ENCODE measurements at regions not wholly inside any gene's neighbourhood (a gene's known extent, or its start where the extent isn't known, plus 50 kb on each side); places are given as distances from the start of the nearest gene placed in this dataset.

DNA sequence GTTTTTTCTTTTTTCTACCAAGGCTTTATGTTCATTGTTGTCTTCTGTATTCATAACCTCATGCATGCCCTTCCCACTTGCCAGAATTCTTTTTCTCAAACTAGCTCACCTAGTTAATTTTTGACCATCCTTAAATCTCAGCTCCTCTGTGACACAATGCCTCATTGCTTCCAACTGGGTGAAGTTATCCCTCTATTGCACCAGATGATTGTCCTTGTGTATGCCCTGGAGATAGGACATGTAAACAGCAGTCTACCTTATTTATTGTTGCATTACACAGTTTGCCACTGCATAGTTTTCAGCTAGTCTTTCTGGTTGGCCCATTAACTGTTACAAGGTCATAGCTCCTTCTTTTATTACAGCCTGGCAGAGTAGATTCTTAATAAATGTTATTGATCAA is 763.1 kb upstream of the COBL start:
- CTCF ChIA-PET: no interaction called here
- Histone ChIP-seq H3K4me3 (ENCODE audit: control insufficient read depth in 1 of 7, extremely low read depth in 1 of 7, insufficient read depth in 4 of 7, low read depth in 2 of 7, low read length in 6 of 7) (no peak overlapping the region), H3K27me3 (replicated peaks in 2 of 5; ENCODE audit: control insufficient read depth in 4 of 5, insufficient read depth in 5 of 5, low read length in 4 of 5) (no peaks in the 10 kb centered on the region), H3K36me3 (ENCODE audit: control insufficient read depth in 4 of 4, insufficient read depth in 4 of 4, low read length in 3 of 4) (no peaks in the 10 kb centered on the region), H3K27ac (ENCODE audit: insufficient read depth in 1 of 2, low read depth in 1 of 2, low read length in 2 of 2, poor library complexity in 1 of 2, severe bottlenecking in 2 of 2) (no peak overlapping the region), H3K4me1 (ENCODE audit: control extremely low read depth in 1 of 4, control insufficient read depth in 4 of 4, insufficient read depth in 4 of 4, low read length in 3 of 4) (no peaks in the 10 kb centered on the region), H3K9me3 (ENCODE audit: control extremely low read depth in 1 of 5, control insufficient read depth in 4 of 5, insufficient read depth in 2 of 5, low read depth in 1 of 5, low read length in 4 of 5) (no peaks in the 10 kb centered on the region)
- no peak for DNase-seq
- POLR2A ChIA-PET: no interaction called here

- Histone ChIP-seq H3K9me3 (ENCODE audit: control extremely low read depth in 1 of 5, control insufficient read depth in 4 of 5, insufficient read depth in 2 of 5, low read depth in 1 of 5, low read length in 4 of 5) (no peaks in the 10 kb centered on the region), H3K4me1 (ENCODE audit: control extremely low read depth in 1 of 4, control insufficient read depth in 4 of 4, insufficient read depth in 4 of 4, low read length in 3 of 4) (no peaks in the 10 kb centered on the region), H3K36me3 (ENCODE audit: control insufficient read depth in 4 of 4, insufficient read depth in 4 of 4, low read length in 3 of 4) (no peaks in the 10 kb centered on the region), H3K4me3 (ENCODE audit: control insufficient read depth in 1 of 7, extremely low read depth in 1 of 7, insufficient read depth in 4 of 7, low read depth in 2 of 7, low read length in 6 of 7) (no peak overlapping the region), H3K27me3 (replicated peaks in 2 of 5; ENCODE audit: control insufficient read depth in 4 of 5, insufficient read depth in 5 of 5, low read length in 4 of 5) (no peaks in the 10 kb centered on the region), H3K27ac (ENCODE audit: insufficient read depth in 1 of 2, low read depth in 1 of 2, low read length in 2 of 2, poor library complexity in 1 of 2, severe bottlenecking in 2 of 2) (no peak overlapping the region)
- POLR2A ChIA-PET: interaction anchor here (0.8 kb wide), 1 partner anchor 1607 kb away, joined by 3 read pairs; no protein-coding TSS in a partner anchor
- DNase-seq: no peak
- CTCF ChIA-PET: no interaction called here
- 67% methylated on average over 1 of the region's 2 CpGs for WGBS (ENCODE audit: insufficient coverage)
These were observed 761.0 kb upstream of the COBL start for GRCh38 chr7:52077571-52077970.

DNA sequence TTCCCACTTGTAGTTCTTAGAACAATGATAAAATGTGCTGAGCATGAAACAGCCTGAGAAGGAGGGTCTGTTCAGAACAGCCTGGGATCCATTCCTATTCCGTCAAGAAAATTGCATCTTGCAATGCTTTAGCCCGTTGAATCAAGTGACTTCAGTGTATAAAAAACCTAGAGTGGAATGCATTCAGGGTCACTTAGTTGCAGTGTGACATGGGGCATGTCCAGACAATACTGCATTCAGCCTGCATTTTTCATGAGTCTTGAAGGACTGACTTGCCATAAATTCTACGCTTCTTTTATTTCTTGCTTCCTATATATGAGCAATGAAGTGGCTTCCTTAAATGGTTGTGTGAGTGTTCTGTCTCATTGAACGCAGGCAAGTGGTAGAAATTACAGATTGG is 758.3 kb upstream of the COBL start:
- POLR2A ChIA-PET: no interaction called here
- Histone ChIP-seq H3K4me1 (ENCODE audit: control extremely low read depth in 1 of 4, control insufficient read depth in 4 of 4, insufficient read depth in 4 of 4, low read length in 3 of 4) (no peaks in the 10 kb centered on the region), H3K9me3 (ENCODE audit: control extremely low read depth in 1 of 5, control insufficient read depth in 4 of 5, insufficient read depth in 2 of 5, low read depth in 1 of 5, low read length in 4 of 5) (no peaks in the 10 kb centered on the region), H3K36me3 (ENCODE audit: control insufficient read depth in 4 of 4, insufficient read depth in 4 of 4, low read length in 3 of 4) (no peaks in the 10 kb centered on the region), H3K27ac (ENCODE audit: insufficient read depth in 1 of 2, low read depth in 1 of 2, low read length in 2 of 2, poor library complexity in 1 of 2, severe bottlenecking in 2 of 2) (no peak overlapping the region), H3K27me3 (replicated peaks in 2 of 5; ENCODE audit: control insufficient read depth in 4 of 5, insufficient read depth in 5 of 5, low read length in 4 of 5) (no peaks in the 10 kb centered on the region), H3K4me3 (ENCODE audit: control insufficient read depth in 1 of 7, extremely low read depth in 1 of 7, insufficient read depth in 4 of 7, low read depth in 2 of 7, low read length in 6 of 7) (no peak overlapping the region)
- DNase-seq: no peak
- CTCF ChIA-PET: no interaction called here
- WGBS (ENCODE audit: insufficient coverage): 96% methylated on average over 2 of the region's 4 CpGs

DNA sequence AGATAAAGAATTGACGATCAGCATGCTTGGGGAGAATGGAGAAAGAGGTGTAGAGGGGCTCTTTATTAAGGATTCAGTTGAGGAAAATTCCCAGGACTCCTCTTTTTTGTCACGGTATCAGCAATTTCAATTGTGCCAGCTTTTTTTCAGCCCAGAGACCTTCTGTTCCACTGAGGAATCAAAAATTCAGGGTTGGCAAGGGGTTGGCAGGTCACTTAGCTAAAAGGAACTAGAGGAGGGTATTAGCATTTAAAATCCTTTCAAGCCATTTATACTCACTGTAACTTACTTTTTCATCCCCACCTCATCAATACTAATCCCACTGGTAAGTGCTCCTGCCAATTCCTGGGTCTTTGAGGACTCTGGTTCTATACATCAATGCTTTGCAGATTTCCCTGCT is 757.5 kb upstream of the COBL start:
- Histone ChIP-seq H3K36me3 (ENCODE audit: control insufficient read depth in 4 of 4, insufficient read depth in 4 of 4, low read length in 3 of 4) (no peaks in the 10 kb centered on the region), H3K4me1 (ENCODE audit: control extremely low read depth in 1 of 4, control insufficient read depth in 4 of 4, insufficient read depth in 4 of 4, low read length in 3 of 4) (no peaks in the 10 kb centered on the region), H3K27ac (ENCODE audit: insufficient read depth in 1 of 2, low read depth in 1 of 2, low read length in 2 of 2, poor library complexity in 1 of 2, severe bottlenecking in 2 of 2) (no peak overlapping the region), H3K27me3 (replicated peaks in 2 of 5; ENCODE audit: control insufficient read depth in 4 of 5, insufficient read depth in 5 of 5, low read length in 4 of 5) (no peaks in the 10 kb centered on the region), H3K4me3 (ENCODE audit: control insufficient read depth in 1 of 7, extremely low read depth in 1 of 7, insufficient read depth in 4 of 7, low read depth in 2 of 7, low read length in 6 of 7) (no peak overlapping the region), H3K9me3 (ENCODE audit: control extremely low read depth in 1 of 5, control insufficient read depth in 4 of 5, insufficient read depth in 2 of 5, low read depth in 1 of 5, low read length in 4 of 5) (no peaks in the 10 kb centered on the region)
- ChIA-PET CTCF (no interaction called here), POLR2A (no interaction called here)
- WGBS (ENCODE audit: insufficient coverage): 89% methylated on average over 2 of the region's 2 CpGs
- DNase-seq: no peak

GRCh38 chr7:52071744-52072143 is 755.1 kb upstream of the COBL start:
- Histone ChIP-seq H3K27ac (ENCODE audit: insufficient read depth in 1 of 2, low read depth in 1 of 2, low read length in 2 of 2, poor library complexity in 1 of 2, severe bottlenecking in 2 of 2) (no peak overlapping the region), H3K4me1 (ENCODE audit: control extremely low read depth in 1 of 4, control insufficient read depth in 4 of 4, insufficient read depth in 4 of 4, low read length in 3 of 4) (no peaks in the 10 kb centered on the region), H3K9me3 (ENCODE audit: control extremely low read depth in 1 of 5, control insufficient read depth in 4 of 5, insufficient read depth in 2 of 5, low read depth in 1 of 5, low read length in 4 of 5) (no peaks in the 10 kb centered on the region), H3K36me3 (ENCODE audit: control insufficient read depth in 4 of 4, insufficient read depth in 4 of 4, low read length in 3 of 4) (no peaks in the 10 kb centered on the region), H3K4me3 (ENCODE audit: control insufficient read depth in 1 of 7, extremely low read depth in 1 of 7, insufficient read depth in 4 of 7, low read depth in 2 of 7, low read length in 6 of 7) (no peak overlapping the region), H3K27me3 (replicated peaks in 2 of 5; ENCODE audit: control insufficient read depth in 4 of 5, insufficient read depth in 5 of 5, low read length in 4 of 5) (no peaks in the 10 kb centered on the region)
- ChIA-PET CTCF (no interaction called here), POLR2A (no interaction called here)
- DNase-seq: no peak
- 100% methylated on average over 1 of the region's 1 CpG for WGBS (ENCODE audit: insufficient coverage)

DNA sequence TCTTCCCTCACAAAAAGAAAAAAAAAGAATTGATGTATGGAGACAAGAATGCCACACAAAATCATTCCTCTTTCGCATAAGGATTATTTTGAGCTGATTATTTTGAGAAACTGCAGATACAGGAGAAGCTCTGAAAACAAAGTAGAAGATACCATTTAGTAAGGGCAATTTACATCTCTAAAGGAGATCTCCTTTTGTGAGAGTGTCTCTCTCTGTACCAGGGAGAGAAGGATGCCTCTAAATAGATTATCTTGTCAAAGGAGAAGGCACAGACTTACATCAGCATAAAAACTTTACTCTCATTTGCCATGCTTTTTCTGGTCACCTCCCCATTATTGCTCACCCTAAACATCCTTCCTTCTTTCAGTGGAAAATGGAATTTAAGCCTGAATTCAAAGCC is 747.9 kb upstream of the COBL start:
- DNase-seq: no peak
- Histone ChIP-seq H3K9me3 (ENCODE audit: control extremely low read depth in 1 of 5, control insufficient read depth in 4 of 5, insufficient read depth in 2 of 5, low read depth in 1 of 5, low read length in 4 of 5) (no peaks in the 10 kb centered on the region), H3K4me3 (ENCODE audit: control insufficient read depth in 1 of 7, extremely low read depth in 1 of 7, insufficient read depth in 4 of 7, low read depth in 2 of 7, low read length in 6 of 7) (no peak overlapping the region), H3K27ac (ENCODE audit: insufficient read depth in 1 of 2, low read depth in 1 of 2, low read length in 2 of 2, poor library complexity in 1 of 2, severe bottlenecking in 2 of 2) (no peak overlapping the region), H3K36me3 (ENCODE audit: control insufficient read depth in 4 of 4, insufficient read depth in 4 of 4, low read length in 3 of 4) (no peaks in the 10 kb centered on the region), H3K27me3 (replicated peaks in 2 of 5; ENCODE audit: control insufficient read depth in 4 of 5, insufficient read depth in 5 of 5, low read length in 4 of 5) (no peaks in the 10 kb centered on the region), H3K4me1 (ENCODE audit: control extremely low read depth in 1 of 4, control insufficient read depth in 4 of 4, insufficient read depth in 4 of 4, low read length in 3 of 4) (no peaks in the 10 kb centered on the region)
- no CpG with 5 or more reads among the region's 1 CpG for WGBS (ENCODE audit: insufficient coverage)
- CTCF ChIA-PET: no interaction called here
- POLR2A ChIA-PET: no interaction called here

GRCh38 chr7:52061666-52062065 is 745.1 kb upstream of the COBL start:
- no peaks in the 10 kb centered on the region for H3K36me3 ChIP-seq (ENCODE audit: control insufficient read depth in 4 of 4, insufficient read depth in 4 of 4, low read length in 3 of 4)
- no peak overlapping the region for H3K27ac ChIP-seq (ENCODE audit: insufficient read depth in 1 of 2, low read depth in 1 of 2, low read length in 2 of 2, poor library complexity in 1 of 2, severe bottlenecking in 2 of 2)
- 67% methylated on average over 1 of the region's 2 CpGs for WGBS (ENCODE audit: insufficient coverage)
- ChIA-PET POLR2A (no interaction called here), CTCF (no interaction called here)
- no peaks in the 10 kb centered on the region for H3K27me3 ChIP-seq (replicated peaks in 2 of 5; ENCODE audit: control insufficient read depth in 4 of 5, insufficient read depth in 5 of 5, low read length in 4 of 5)
- no peak for DNase-seq
- no peak overlapping the region for H3K4me3 ChIP-seq (ENCODE audit: control insufficient read depth in 1 of 7, extremely low read depth in 1 of 7, insufficient read depth in 4 of 7, low read depth in 2 of 7, low read length in 6 of 7)
- H3K9me3 ChIP-seq (ENCODE audit: control extremely low read depth in 1 of 5, control insufficient read depth in 4 of 5, insufficient read depth in 2 of 5, low read depth in 1 of 5, low read length in 4 of 5): no peaks in the 10 kb centered on the region
- H3K4me1 ChIP-seq (ENCODE audit: control extremely low read depth in 1 of 4, control insufficient read depth in 4 of 4, insufficient read depth in 4 of 4, low read length in 3 of 4): no peaks in the 10 kb centered on the region

DNA sequence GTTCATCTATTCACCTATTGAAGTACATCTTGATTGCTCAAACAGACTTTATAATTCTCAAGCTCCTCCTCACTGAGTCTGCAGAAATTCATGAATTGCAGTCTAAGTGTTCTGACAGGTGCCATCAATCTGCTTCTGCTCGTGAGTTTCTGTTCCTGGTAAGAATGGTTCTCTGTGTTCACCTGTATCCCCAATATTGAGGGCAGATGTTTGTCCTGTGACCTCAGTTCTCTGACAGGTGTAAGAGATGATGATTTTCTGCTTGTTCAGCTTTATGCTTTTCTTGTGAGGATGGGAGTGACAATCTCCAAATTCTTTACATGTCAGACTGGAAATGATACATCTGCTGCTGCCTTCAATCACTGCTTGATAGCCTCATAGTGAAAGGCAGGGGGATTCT is 736.9 kb upstream of the COBL start:
- Histone ChIP-seq H3K4me1 (ENCODE audit: control extremely low read depth in 1 of 4, control insufficient read depth in 4 of 4, insufficient read depth in 4 of 4, low read length in 3 of 4) (no peaks in the 10 kb centered on the region), H3K4me3 (ENCODE audit: control insufficient read depth in 1 of 7, extremely low read depth in 1 of 7, insufficient read depth in 4 of 7, low read depth in 2 of 7, low read length in 6 of 7) (no peak overlapping the region), H3K27me3 (replicated peaks in 2 of 5; ENCODE audit: control insufficient read depth in 4 of 5, insufficient read depth in 5 of 5, low read length in 4 of 5) (no peaks in the 10 kb centered on the region), H3K9me3 (ENCODE audit: control extremely low read depth in 1 of 5, control insufficient read depth in 4 of 5, insufficient read depth in 2 of 5, low read depth in 1 of 5, low read length in 4 of 5) (no peaks in the 10 kb centered on the region), H3K27ac (ENCODE audit: insufficient read depth in 1 of 2, low read depth in 1 of 2, low read length in 2 of 2, poor library complexity in 1 of 2, severe bottlenecking in 2 of 2) (no peak overlapping the region), H3K36me3 (ENCODE audit: control insufficient read depth in 4 of 4, insufficient read depth in 4 of 4, low read length in 3 of 4) (no peaks in the 10 kb centered on the region)
- CTCF ChIA-PET: no interaction called here
- POLR2A ChIA-PET: no interaction called here
- DNase-seq: no peak
- WGBS (ENCODE audit: insufficient coverage): no CpG with 5 or more reads among the region's 1 CpG
